HG03175 (cell line): ENCODE measurements at regions not wholly inside any gene's neighbourhood (a gene's known extent, or its start where the extent isn't known, plus 50 kb on each side); places are given as distances from the start of the nearest gene placed in this dataset.
A peak's percentile ranks its signal among the peaks of the same experiment; 100 is the strongest.
"Not testable (repeated sequence)": the region's sequence is repeated elsewhere in the genome, so short reads cannot be mapped to it uniquely, and the experiment has no call there.

Source experiments
- ATAC-seq: cut with Tn5 transposase; IDR thresholded peaks from one replicate; pipeline ENCODE4 v1.9.1; 2021; ENCODE audit warnings: mild to moderate bottlenecking, moderate library complexity; ENCODE audit not compliant: unreplicated experiment

DNA sequence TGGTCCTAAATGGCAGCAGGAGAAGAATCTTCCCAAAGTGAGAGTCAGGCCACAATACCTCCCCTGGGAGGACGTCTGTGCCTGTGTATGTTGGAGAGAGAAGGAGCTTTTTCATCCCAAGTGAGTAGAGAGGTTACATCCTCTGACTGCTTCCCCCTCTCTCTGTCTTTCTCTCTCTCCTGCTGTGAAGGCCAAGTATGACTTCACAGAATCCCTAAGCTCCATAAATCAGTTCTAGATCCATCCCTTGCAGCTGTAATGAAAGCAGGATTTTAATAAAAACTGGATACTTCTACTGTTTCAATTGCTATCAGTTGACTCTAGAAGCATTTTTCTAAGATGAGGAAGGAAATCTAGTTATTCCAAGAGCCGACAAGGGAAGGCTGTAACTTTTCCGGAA lies 389.1 kb upstream of the PROK2 start:
- no peak for ATAC-seq

DNA sequence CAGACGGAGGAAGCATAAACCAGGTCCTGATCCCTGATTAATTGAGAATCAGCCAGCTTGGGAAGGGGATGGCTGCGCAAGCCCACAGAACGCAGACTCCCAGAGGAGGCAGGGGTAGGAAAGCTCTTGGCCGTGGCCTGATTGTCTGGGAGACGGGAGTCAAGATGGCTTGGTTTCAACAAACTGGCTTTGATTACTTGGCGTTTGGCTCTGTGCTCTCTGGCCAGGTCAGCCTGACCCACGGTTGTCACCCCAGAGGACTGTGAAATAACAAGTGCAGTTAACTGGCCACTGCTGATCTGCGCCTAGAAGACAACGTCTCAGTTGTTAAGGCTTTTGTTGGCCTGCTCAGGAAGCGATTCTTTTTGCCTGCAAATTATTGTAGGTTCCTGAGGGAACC lies 387.0 kb upstream of the PROK2 start:
- no peak for ATAC-seq

DNA sequence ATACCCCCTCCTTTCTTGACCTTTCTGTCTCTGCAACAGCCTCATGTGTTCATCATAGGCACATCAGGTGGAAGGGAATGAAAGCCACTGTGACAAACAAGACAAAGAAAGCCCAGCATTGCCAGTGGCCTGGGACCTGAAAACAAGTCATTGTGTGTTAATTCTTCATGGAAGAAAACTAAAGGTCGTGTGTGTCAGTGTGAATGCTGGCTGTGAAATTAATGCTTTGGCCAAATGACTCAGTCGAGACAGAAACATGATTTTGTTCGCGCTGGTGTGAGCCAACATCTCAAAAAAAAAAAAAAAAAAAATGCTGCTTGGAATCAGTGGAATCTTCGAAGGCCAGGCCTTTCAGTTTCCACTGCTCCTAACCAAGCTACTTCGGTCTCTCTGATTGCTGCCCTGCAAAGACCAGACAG lies 386.5 kb upstream of the PROK2 start:
- ATAC-seq, result no peak

DNA sequence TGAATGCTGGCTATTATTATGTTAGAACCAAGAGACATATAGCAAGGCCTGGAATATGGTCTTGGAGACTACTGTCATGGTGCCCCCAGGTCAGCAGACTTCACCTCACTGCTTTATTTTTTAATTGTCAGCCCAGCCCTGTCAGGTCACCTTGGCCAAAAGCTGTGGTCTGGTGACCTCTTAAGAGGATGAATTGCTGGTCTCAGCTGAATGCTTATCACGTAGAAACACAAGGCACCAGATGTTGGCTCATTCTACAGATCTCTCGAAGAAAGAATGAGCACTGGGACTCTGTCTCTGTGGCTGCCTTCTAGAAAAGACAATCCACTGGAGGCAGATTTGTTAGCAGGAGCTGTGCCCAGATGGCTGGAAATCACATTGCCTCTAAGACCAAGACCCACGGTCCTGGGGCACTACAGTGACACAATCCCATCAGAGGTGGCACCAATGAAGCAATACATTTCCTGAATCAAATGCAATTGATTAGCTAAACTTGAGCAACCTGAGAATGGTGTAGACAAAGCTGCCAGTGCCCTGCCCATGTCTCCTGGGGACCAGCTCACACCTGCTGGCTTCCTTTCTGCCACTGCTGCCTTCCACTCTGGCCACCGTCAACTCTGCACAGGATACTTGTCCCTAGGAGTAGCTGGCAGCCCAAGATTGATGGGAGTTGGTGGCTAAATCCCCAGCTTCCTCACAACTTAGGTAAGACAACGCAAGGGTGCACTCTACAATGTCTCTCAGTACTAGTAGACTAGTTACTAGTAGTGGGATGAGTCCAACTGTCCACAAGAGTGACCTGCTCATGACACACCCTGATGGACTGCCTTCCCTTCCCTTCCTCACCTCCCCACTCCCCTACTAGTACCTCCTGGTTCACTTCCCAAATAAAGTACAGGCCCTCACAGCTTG lies 384.9 kb upstream of the PROK2 start:
- ATAC-seq, result no peak

GRCh38 chr3:72169120-72169519 lies 384.2 kb upstream of the PROK2 start:
- no peak for ATAC-seq

DNA sequence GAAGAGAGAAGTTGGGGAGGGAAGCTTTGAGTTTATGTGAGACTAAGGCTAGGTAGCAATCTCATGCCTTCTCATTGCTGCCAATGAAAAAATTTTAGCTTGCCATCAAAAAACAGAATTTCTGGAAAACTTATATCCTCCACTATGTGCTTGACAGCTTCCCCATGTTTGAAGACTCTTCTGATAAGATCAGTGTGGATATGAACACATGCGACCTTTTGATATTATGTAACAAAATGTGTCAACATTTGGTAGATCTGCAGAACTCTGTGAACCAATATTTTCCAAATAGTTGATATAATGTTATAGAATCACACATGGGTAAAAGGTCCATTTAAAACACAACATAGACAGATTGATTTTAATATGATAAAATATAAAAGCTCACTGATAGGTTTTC lies 380.9 kb upstream of the PROK2 start:
- no peak for ATAC-seq

- ATAC-seq, result no peak
Measured at GRCh38 chr3:72165317-72165716, 380.4 kb upstream of the PROK2 start.

DNA sequence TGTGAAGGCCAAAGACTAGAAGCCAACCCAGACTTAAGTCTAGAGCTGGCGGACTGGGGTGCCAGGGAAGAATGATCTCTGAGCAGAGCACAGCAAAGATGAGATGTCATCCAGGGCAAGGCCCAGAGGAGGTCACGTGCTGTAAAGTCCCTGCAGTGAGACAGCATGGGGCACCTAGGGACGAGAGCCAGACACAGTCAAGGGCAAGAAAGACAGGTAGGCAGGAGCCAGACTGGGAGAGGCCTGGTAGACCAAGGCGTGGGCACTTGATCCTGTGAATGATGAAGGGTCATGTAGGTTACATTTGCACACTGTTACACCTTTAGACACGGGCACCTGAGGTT lies 379.7 kb upstream of the PROK2 start:
- no peak for ATAC-seq

DNA sequence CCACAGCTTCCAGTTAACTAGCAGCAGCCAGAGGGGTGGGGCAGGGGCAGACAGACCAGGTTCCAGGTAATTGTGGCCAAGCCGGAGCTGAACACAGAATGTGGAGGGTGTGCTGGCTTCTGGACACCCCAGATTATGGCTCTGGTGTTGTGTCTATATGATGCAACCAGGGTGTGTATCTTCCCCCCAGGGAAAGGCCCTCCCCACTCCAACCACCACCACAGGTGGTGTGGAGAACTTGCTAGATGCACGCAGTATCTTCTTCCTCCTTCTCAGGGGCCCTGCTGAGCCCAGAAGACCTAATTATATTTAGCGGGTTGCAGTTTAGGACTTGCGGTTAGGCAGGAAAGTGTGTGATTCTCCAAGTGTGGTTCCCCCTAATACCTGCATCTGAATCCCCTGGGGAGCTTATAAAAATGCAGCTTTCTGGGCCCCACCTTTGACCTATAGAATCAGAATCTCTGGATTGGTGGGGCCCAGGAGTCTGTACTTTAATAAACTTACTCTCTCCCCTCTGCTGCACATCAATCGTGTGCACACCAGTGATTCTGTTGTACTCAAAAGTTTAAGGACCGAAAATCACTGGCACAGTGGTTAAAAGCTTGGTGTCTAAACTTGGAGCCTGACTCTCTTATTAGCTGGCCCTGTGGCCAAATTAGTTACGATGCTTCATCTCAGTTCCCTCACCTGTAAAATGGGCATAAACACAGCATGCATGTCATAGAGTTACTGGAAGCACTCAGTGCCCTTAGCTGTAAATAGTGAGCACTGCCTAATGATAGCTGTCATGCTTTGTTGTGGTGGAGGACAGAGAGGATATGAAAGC lies 379.1 kb upstream of the PROK2 start:
- peak; percentile 93 for ATAC-seq

DNA sequence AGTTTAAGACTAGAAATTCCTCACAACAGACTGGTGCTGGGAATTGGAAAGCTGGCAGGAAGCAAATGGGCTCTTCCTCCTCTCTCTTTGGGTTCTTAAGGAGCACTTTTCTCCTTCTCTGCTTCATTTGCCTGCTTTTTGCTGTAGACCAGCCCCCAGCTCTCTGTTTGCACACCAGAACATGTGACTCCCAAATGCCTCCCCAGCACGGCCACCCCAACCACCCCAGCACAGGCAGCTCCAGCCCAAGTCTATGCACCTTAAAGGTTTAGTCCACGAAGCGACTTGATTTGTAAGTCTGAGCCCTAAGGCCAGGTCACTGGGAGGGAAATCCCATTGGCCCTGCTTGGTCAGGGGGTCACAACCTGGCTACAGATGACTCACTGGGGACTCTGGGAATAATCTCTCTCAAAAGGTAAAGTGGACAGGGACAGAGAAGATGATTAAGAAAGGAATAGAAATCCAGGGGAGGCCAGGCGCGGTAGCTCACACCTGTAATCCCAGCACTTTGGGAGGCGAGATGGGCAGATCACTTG lies 377.8 kb upstream of the PROK2 start:
- ATAC-seq, result no peak

DNA sequence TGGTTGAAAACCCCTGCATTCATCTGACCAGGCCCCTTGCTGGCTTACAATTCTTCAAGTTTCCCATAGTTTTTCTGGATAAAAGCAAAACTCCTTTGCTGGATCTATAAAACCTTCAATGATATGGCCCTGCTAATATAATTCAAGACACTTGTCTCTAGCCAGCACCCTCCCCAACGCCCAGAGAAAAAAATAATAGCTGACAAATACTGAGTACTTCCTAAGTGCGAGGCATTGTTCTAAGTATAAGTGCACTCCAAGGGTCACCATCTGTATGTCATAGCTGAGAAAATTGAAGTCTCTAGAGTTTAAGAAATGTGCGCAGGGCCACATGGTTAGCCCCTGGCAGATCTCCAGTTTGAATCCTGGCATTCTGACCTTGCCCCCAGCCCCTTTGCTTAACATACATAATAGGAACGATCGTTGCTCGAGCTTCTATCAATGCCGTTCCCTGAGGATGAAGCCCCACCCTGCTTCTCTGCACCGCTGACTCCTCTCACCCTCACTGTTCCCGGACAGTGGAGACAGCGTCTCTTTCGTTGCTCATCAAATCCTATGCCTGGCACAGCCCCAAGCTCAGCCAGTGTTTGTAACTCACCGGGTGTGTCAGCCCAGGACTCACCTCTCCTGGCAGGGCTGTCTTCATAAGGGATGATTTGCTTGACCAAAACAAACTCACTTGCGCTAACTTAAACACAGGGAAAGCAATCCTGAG lies 377.1 kb upstream of the PROK2 start:
- no peak for ATAC-seq

DNA sequence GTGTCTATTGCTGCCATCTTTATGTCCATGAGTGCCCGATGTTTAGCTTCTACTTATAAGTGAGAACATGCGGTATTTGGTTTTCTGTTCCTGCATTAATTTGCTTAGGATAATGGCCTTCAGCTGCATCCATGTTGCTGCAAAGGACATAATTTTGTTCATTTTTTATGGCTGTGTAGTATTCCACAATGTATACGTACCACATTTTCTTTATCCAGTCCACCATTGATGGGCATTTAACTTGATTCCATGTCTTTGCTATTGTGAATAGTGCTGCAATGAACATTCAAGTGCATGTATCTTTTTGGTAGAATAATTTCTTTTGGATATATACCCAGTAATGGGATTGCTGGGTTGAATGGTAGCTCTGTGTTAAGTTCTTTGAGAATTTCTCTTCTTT lies 376.3 kb upstream of the PROK2 start:
- ATAC-seq, result not testable (repeated sequence)

DNA sequence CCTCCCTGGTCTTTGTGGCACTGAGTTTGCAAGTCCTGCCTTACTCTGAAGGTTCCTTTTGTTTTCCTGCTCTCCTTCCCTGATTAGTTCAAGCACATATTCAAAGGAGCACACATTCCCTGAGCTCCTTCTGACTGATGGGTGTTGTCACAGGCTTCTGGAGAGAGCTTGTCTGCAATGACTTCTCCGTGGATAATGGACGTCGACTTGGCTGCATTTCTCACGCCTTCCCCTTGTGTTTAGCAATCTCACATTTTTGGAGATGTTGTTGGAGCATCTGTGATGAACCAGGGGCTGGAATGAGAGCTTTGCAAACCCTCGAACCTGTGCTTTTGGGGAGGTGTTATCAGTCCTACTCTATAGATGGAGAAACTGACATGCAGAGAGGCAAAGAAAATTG lies 375.4 kb upstream of the PROK2 start:
- no peak for ATAC-seq

DNA sequence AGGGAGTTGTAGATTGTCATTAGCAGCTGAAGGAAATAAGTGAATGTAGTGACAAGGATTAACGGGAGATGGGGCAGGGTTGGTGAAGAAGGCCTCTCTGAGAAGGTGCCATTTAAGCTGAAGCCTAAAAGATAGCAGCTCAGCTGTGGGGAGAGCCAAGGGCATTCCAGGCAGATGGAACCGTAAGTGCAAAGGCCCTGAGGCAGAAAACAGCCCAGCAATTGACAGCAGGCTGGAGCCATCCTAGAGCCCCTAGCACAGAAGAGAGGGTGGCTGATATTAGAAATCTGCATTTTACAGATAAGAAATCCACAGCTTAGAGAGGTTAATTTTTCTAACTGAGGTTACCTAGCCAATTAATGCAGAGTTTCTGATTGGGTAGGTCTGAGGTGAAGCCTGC lies 374.5 kb upstream of the PROK2 start:
- ATAC-seq, result no peak

- ATAC-seq, result no peak
Measured at GRCh38 chr3:72158639-72159326, 373.8 kb upstream of the PROK2 start.

- ATAC-seq, result peak; percentile 76
Measured at GRCh38 chr3:72157748-72158638, 373.0 kb upstream of the PROK2 start.

DNA sequence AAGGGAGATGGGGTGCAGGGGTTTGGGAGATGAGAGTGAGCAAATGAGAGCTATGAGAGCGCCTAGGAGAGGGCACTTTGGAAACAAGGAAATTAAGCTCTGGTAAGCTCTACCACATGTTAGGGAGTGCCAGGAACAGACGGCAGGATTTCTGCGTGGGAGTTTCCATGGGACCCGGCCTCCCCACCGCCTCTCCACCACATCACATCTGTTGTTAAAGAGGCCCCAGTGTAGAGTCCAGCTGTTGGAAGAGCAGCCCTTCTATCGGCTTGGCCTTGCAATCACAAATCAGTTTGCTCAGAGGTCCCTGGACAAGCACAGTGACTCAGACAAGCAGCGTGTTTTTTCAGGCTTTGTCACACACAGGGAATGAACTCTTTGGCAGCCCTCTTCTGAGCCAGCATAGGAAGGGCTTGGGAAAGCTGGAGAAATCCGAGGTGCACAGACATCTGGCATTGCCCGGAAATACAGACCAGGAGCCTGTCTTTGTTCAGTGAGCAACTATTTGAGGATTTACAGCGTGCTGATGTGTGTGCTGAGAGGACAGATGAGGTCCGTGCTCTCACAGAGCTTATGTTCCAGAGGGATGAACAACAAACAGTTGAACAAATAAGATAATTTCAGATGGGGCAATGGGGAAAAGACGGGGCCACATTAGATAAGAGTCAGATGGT lies 370.6 kb upstream of the PROK2 start:
- ATAC-seq, result no peak

- no peak for ATAC-seq
Measured at GRCh38 chr3:72154391-72155335, 369.7 kb upstream of the PROK2 start.
